Jurkat, Clone E6-1 (cell line): ENCODE measurements at regions not wholly inside any gene's neighbourhood (a gene's known extent, or its start where the extent isn't known, plus 50 kb on each side); places are given as distances from the start of the nearest gene placed in this dataset.
"Not testable (repeated sequence)": the region's sequence is repeated elsewhere in the genome, so short reads cannot be mapped to it uniquely, and the experiment has no call there.

Source experiments
- DNase-seq: peaks from one replicate; pipeline ENCODE4 v3.0.0-alpha.2; 2011; ENCODE audit warnings: low read depth, low spot score
- H3K4me3 ChIP-seq: 2 replicates; pipeline ENCODE4 v1.5.1; 2011; ENCODE audit warnings: mild to moderate bottlenecking, low read length, control low read depth, moderate library complexity

GRCh38 chr9:7739595-7739994 is 60.0 kb downstream of the DMAC1 start:
- H3K4me3 ChIP-seq = no peak overlapping the region
- DNase-seq = no peak

- no peak for DNase-seq
- H3K4me3 ChIP-seq = no peak overlapping the region
Measured at GRCh38 chr9:7735311-7735710, 64.3 kb downstream of the DMAC1 start.

- no peak overlapping the region for H3K4me3 ChIP-seq
- DNase-seq = no peak
Measured at GRCh38 chr9:7730164-7730445, 69.5 kb downstream of the DMAC1 start.

- H3K4me3 ChIP-seq = no peak overlapping the region
- no peak for DNase-seq
Measured at GRCh38 chr9:7729371-7730163, 70.0 kb downstream of the DMAC1 start.

GRCh38 chr9:7721291-7721690 is 78.3 kb downstream of the DMAC1 start:
- H3K4me3 ChIP-seq = no peak overlapping the region
- no peak for DNase-seq

GRCh38 chr9:7713088-7713487 is 86.5 kb downstream of the DMAC1 start:
- DNase-seq, H3K4me3 ChIP-seq: not testable (repeated sequence)

GRCh38 chr9:7710686-7711085 is 88.9 kb downstream of the DMAC1 start:
- DNase-seq = no peak

GRCh38 chr9:7707934-7708333 is 91.6 kb downstream of the DMAC1 start:
- no peak overlapping the region for H3K4me3 ChIP-seq
- no peak for DNase-seq

More at GRCh38 chr9:7710686-7711085, 88.9 kb downstream of the DMAC1 start:
- no peak overlapping the region for H3K4me3 ChIP-seq

- no peak overlapping the region for H3K4me3 ChIP-seq
- DNase-seq = no peak
Measured at GRCh38 chr9:7704543-7704942, 95.0 kb downstream of the DMAC1 start.

- DNase-seq = no peak
- no peak overlapping the region for H3K4me3 ChIP-seq
Measured at GRCh38 chr9:7691909-7692308, 107.7 kb downstream of the DMAC1 start.

GRCh38 chr9:7690014-7690413 is 109.6 kb downstream of the DMAC1 start:
- DNase-seq = no peak
- H3K4me3 ChIP-seq = no peak overlapping the region

- no peak for DNase-seq
- no peak overlapping the region for H3K4me3 ChIP-seq
Measured at GRCh38 chr9:7688626-7689025, 111.0 kb downstream of the DMAC1 start.

- no peak overlapping the region for H3K4me3 ChIP-seq
- DNase-seq = no peak
Measured at GRCh38 chr9:7676609-7677156, 122.9 kb downstream of the DMAC1 start.

- no peak overlapping the region for H3K4me3 ChIP-seq
- DNase-seq = no peak
Measured at GRCh38 chr9:7671847-7672246, 127.7 kb downstream of the DMAC1 start.

- no peak for DNase-seq
Measured at GRCh38 chr9:7668541-7668940, 131.0 kb downstream of the DMAC1 start.

GRCh38 chr9:7665874-7666273 is 133.7 kb downstream of the DMAC1 start:
- no peak for DNase-seq

More at GRCh38 chr9:7668541-7668940, 131.0 kb downstream of the DMAC1 start:
- H3K4me3 ChIP-seq = no peak overlapping the region

GRCh38 chr9:7659766-7660165 is 139.8 kb downstream of the DMAC1 start:
- H3K4me3 ChIP-seq = no peak overlapping the region

More at GRCh38 chr9:7665874-7666273, 133.7 kb downstream of the DMAC1 start:
- H3K4me3 ChIP-seq = no peak overlapping the region

GRCh38 chr9:7656636-7657035 is 142.9 kb downstream of the DMAC1 start:
- no peak overlapping the region for H3K4me3 ChIP-seq
- no peak for DNase-seq

More at GRCh38 chr9:7659766-7660165, 139.8 kb downstream of the DMAC1 start:
- no peak for DNase-seq

- DNase-seq = no peak
- no peak overlapping the region for H3K4me3 ChIP-seq
Measured at GRCh38 chr9:7653262-7653661, 146.3 kb downstream of the DMAC1 start.

- DNase-seq = no peak
Measured at GRCh38 chr9:7640231-7640630, 159.3 kb downstream of the DMAC1 start.

GRCh38 chr9:7639471-7639870 is 160.1 kb downstream of the DMAC1 start:
- no peak for DNase-seq
- H3K4me3 ChIP-seq = no peak overlapping the region

More at GRCh38 chr9:7640231-7640630, 159.3 kb downstream of the DMAC1 start:
- no peak overlapping the region for H3K4me3 ChIP-seq
